ENCODE measurements at regions not wholly inside any gene's neighbourhood (a gene's known extent, or its start where the extent isn't known, plus 50 kb on each side); places are given as distances from the start of the nearest gene placed in this dataset.

DNA sequence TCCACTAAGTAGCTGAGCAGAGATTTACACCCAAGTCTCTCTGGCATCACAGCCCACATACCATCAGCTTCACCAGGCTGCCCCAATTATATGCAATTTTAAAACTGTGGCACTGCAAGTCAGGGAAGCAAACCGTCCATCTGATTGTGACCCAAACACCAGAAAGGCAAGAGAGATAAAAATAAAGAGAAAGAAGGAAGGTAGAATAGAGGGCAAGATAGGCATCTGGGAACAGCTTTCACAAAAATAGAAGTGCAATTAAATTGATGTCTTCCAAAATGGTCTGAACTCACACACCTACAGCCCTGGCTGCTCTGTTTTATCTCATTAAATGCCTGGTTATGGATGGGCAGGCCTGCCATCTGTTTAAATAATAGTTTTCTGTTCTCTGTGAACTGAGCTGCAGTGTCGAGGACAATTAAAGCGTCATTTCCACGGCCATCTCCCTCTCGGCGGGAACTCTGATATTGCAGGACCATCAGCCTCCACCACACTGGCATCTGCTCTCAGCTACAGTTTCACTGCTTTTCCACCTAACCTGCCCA, 509.1 kb downstream of the INHBA start:
- no peak for TF ChIP-seq EZH2 (IDR thresholded peaks at IDR 0.05)
- TF ChIP-seq, protein P1, sequence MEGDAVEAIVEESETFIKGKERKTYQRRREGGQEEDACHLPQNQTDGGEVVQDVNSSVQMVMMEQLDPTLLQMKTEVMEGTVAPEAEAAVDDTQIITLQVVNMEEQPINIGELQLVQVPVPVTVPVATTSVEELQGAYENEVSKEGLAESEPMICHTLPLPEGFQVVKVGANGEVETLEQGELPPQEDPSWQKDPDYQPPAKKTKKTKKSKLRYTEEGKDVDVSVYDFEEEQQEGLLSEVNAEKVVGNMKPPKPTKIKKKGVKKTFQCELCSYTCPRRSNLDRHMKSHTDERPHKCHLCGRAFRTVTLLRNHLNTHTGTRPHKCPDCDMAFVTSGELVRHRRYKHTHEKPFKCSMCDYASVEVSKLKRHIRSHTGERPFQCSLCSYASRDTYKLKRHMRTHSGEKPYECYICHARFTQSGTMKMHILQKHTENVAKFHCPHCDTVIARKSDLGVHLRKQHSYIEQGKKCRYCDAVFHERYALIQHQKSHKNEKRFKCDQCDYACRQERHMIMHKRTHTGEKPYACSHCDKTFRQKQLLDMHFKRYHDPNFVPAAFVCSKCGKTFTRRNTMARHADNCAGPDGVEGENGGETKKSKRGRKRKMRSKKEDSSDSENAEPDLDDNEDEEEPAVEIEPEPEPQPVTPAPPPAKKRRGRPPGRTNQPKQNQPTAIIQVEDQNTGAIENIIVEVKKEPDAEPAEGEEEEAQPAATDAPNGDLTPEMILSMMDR (IDR thresholded peaks at IDR 0.05), result no peak

All from neural progenitor cell (in vitro differentiated cells).